HL-60/S4 treated with retinoic acid at 250 ng/mL for 4 days and 3 days (cell line): ENCODE measurements at regions not wholly inside any gene's neighbourhood (a gene's known extent, or its start where the extent isn't known, plus 50 kb on each side); places are given as distances from the start of the nearest gene placed in this dataset.
"Not testable (repeated sequence)": the region's sequence is repeated elsewhere in the genome, so short reads cannot be mapped to it uniquely, and the experiment has no call there.

ENCODE experiments used
- in situ Hi-C: fragments of 300-500 bp; cut with MboI; formaldehyde crosslinking; loops from 2 replicates; pipeline ENCODE4 v1.7.0; 2022; ENCODE audit warnings: low sequenced_read_pairs

- in situ Hi-C loops = no loop called here
Measured at GRCh38 chr2:16102358-16102975, 162.1 kb downstream of the MYCN start.

- in situ Hi-C loops = no loop called here
Measured at GRCh38 chr2:16101196-16101595, 160.8 kb downstream of the MYCN start.

GRCh38 chr2:16100006-16100405 lies 159.7 kb downstream of the MYCN start:
- in situ Hi-C loops = no loop called here

- in situ Hi-C loops = no loop called here
Measured at GRCh38 chr2:16099326-16099725, 159.0 kb downstream of the MYCN start.

- in situ Hi-C loops = no loop called here
Measured at GRCh38 chr2:16096962-16097361, 156.6 kb downstream of the MYCN start.

GRCh38 chr2:16095483-16095882 lies 155.1 kb downstream of the MYCN start:
- in situ Hi-C loops = not testable (repeated sequence)

- in situ Hi-C loops = no loop called here
Measured at GRCh38 chr2:16094811-16095210, 154.5 kb downstream of the MYCN start.

GRCh38 chr2:16093639-16094529 lies 153.5 kb downstream of the MYCN start:
- in situ Hi-C loops = no loop called here

- in situ Hi-C loops = no loop called here
Measured at GRCh38 chr2:16092861-16093638, 152.7 kb downstream of the MYCN start.

GRCh38 chr2:16091576-16092282 lies 151.4 kb downstream of the MYCN start:
- in situ Hi-C loops = no loop called here

- in situ Hi-C loops = no loop called here
Measured at GRCh38 chr2:16090650-16091575, 150.6 kb downstream of the MYCN start.

- in situ Hi-C loops = not testable (repeated sequence)
Measured at GRCh38 chr2:16089491-16089890, 149.1 kb downstream of the MYCN start.

- in situ Hi-C loops = no loop called here
Measured at GRCh38 chr2:16088802-16089112, 148.4 kb downstream of the MYCN start.

- in situ Hi-C loops = no loop called here
Measured at GRCh38 chr2:16088035-16088801, 147.9 kb downstream of the MYCN start.

- in situ Hi-C loops = not testable (repeated sequence)
Measured at GRCh38 chr2:16086136-16086535, 145.8 kb downstream of the MYCN start.

GRCh38 chr2:16085073-16085472 lies 144.7 kb downstream of the MYCN start:
- in situ Hi-C loops = no loop called here

GRCh38 chr2:16084274-16084673 lies 143.9 kb downstream of the MYCN start:
- in situ Hi-C loops = no loop called here

GRCh38 chr2:16082276-16082675 lies 141.9 kb downstream of the MYCN start:
- in situ Hi-C loops = no loop called here
